ENCODE measurements at regions not wholly inside any gene's neighbourhood (a gene's known extent, or its start where the extent isn't known, plus 50 kb on each side); places are given as distances from the start of the nearest gene placed in this dataset.

- TF ChIP-seq CTCF (IDR thresholded peaks at IDR 0.05; ENCODE audit: poor library complexity) (no peak), EZH2 (IDR thresholded peaks at IDR 0.05; ENCODE audit: borderline replicate concordance) (no peak), EZH2phosphoT487 (IDR thresholded peaks at IDR 0.05; ENCODE audit: low read depth, severe bottlenecking, unreplicated experiment) (no peak)
Observed at GRCh38 chr1:63124666-63125191, 197.6 kb upstream of the FOXD3 start.
